PC-9 (cell line): ENCODE measurements at regions not wholly inside any gene's neighbourhood (a gene's known extent, or its start where the extent isn't known, plus 50 kb on each side); places are given as distances from the start of the nearest gene placed in this dataset.

ENCODE experiments used
- CTCF ChIP-seq: fragments of 200-600 bp; sonication (generic); conservative IDR thresholded peaks from 2 replicates; pipeline ENCODE4 v1.6.1; 2017; ENCODE audit warnings: mixed run types, antibody characterized with exemption, mild to moderate bottlenecking, moderate library complexity
- EZH2 ChIP-seq: fragments of 200-600 bp; sonication (generic); IDR thresholded peaks from 2 replicates; pipeline ENCODE4 v1.8.0; 2017; ENCODE audit warnings: antibody characterized with exemption, low read depth

- no peak for TF ChIP-seq CTCF
- no peak for TF ChIP-seq EZH2
Measured at GRCh38 chr12:17296882-17297281, 690.9 kb upstream of the LMO3 start.
